Tibial nerve (tissue), 3 donors: ENCODE measurements at regions not wholly inside any gene's neighbourhood (a gene's known extent, or its start where the extent isn't known, plus 50 kb on each side); places are given as distances from the start of the nearest gene placed in this dataset.

Source experiments
- POLR2A ChIP-seq, 2 donors: fragments of 450-650 bp; IDR thresholded peaks; one replicate each; pipeline ENCODE4 v1.6.1; 2017; ENCODE audit warnings: antibody characterized with exemption in 2 of 2, mild to moderate bottlenecking in 2 of 2, moderate library complexity in 2 of 2
- TF ChIP-seq, protein P1 (sequence below), 5 experiments: fragments of 200-600 bp in 3 of 5; fragments of 450-650 bp in 2 of 5; sonication (generic) in 3 of 5; IDR thresholded peaks; one replicate each; pipeline ENCODE4 v1.5.1; 2016 to 2019; ENCODE audit warnings: antibody characterized with exemption in 5 of 5, mild to moderate bottlenecking in 3 of 5, moderate library complexity in 2 of 5

- TF ChIP-seq, protein P1, sequence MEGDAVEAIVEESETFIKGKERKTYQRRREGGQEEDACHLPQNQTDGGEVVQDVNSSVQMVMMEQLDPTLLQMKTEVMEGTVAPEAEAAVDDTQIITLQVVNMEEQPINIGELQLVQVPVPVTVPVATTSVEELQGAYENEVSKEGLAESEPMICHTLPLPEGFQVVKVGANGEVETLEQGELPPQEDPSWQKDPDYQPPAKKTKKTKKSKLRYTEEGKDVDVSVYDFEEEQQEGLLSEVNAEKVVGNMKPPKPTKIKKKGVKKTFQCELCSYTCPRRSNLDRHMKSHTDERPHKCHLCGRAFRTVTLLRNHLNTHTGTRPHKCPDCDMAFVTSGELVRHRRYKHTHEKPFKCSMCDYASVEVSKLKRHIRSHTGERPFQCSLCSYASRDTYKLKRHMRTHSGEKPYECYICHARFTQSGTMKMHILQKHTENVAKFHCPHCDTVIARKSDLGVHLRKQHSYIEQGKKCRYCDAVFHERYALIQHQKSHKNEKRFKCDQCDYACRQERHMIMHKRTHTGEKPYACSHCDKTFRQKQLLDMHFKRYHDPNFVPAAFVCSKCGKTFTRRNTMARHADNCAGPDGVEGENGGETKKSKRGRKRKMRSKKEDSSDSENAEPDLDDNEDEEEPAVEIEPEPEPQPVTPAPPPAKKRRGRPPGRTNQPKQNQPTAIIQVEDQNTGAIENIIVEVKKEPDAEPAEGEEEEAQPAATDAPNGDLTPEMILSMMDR (IDR thresholded peaks at IDR 0.05), result no peak
- no peak for TF ChIP-seq POLR2A (IDR thresholded peaks at IDR 0.05)
Observed at GRCh38 chr13:90594681-90595080, 752.8 kb upstream of the MIR17HG start.
